ENCODE measurements at regions not wholly inside any gene's neighbourhood (a gene's known extent, or its start where the extent isn't known, plus 50 kb on each side); places are given as distances from the start of the nearest gene placed in this dataset.

DNA sequence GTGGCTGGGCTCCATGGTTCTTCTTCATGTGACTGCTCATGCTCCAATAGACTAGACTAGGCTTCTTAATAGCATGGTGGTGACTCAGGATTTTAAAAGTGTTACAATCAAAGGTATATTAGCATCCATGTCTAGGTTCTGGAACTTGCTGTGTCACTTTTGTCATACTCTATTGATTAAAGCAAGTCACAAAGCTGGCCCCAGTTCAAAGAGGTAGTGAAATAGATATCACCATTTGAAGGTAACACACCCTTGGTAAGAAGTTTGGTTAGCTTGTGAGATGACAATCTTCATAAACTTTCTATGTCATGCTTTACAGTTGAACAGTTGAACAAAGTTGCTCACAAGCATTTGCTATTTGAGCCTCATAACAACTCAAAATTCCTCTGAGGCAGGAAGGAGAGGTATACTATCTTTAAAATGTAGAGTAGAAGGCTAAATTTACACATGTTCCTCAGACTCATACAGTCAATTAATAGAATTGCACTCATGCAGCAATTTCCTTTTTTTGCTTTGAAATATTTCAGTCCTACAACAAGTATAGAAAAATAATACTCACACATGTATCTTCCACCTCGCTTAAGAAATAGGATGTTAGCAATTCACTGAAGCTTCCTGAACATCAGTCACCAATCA is 56.8 kb upstream of the TMEM252 start:
- Histone ChIP-seq H3K4me2 (ENCODE audit: insufficient read depth, low read length) (no peak overlapping the region), H2AFZ (ENCODE audit: low read depth, low read length) (no peak overlapping the region), H3K9me1 (replicated peaks; ENCODE audit: control insufficient read depth, extremely low read depth, insufficient read depth, low read length) (no peaks in the 10 kb centered on the region), H3K79me2 (ENCODE audit: control insufficient read depth, insufficient read depth, low read length) (no peaks in the 10 kb centered on the region), H3K9ac (replicated peaks; ENCODE audit: extremely low read depth, insufficient read depth, low read length) (no peak overlapping the region), H3K4me1 (ENCODE audit: control insufficient read depth, extremely low read depth, insufficient read depth, low read length) (no peaks in the 10 kb centered on the region), H3K4me3 (replicated peaks in 1 of 3; ENCODE audit: insufficient read depth in 1 of 3, low read depth in 1 of 3, low read length in 3 of 3) (no peak overlapping the region), H4K20me1 (replicated peaks; ENCODE audit: control insufficient read depth, extremely low read depth, insufficient read depth, low read length) (no peaks in the 10 kb centered on the region), H3K27ac (ENCODE audit: insufficient read depth, low read depth, low read length) (no peak overlapping the region), H3K36me3 (ENCODE audit: control insufficient read depth in 2 of 2, extremely low read depth in 1 of 2, insufficient read depth in 2 of 2, low read length in 2 of 2) (no peaks in the 10 kb centered on the region), H3K27me3 (ENCODE audit: control insufficient read depth in 2 of 2, insufficient read depth in 2 of 2, low read length in 2 of 2) (no peaks in the 10 kb centered on the region), H3K9me3 (replicated peaks; ENCODE audit: control insufficient read depth, insufficient read depth, low read length) (no peaks in the 10 kb centered on the region)
- intact Hi-C loops (cut with micrococcal nuclease) = no loop called here
- BruUV-seq (replicated peaks) = no TSS peak
- POLR2A ChIA-PET = no interaction called here
- DNase-seq (ENCODE audit: low read depth, low spot score) = no peak
- FAIRE-seq = no peak
- dilution Hi-C loops (cut with MboI; ENCODE audit: extremely low pct_ligation_motif_present, low sequenced_read_pairs) = no loop called here
- TF ChIP-seq GATA2 (IDR thresholded peaks at IDR 0.05; ENCODE audit: insufficient read depth, insufficient read length, low read depth, low read length) = no peak
- TF ChIP-seq, protein P1, sequence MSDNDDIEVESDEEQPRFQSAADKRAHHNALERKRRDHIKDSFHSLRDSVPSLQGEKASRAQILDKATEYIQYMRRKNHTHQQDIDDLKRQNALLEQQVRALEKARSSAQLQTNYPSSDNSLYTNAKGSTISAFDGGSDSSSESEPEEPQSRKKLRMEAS (IDR thresholded peaks at IDR 0.05; ENCODE audit: insufficient read depth, insufficient read length) = no peak
- TF ChIP-seq POLR2AphosphoS5 (IDR thresholded peaks at IDR 0.05; ENCODE audit: insufficient read depth, low read depth, low read length) = no peak
- no peak for TF ChIP-seq JUN (IDR thresholded peaks at IDR 0.05; ENCODE audit: borderline replicate concordance, insufficient read depth, insufficient read length, low read depth)
- no peak for TF ChIP-seq MYC (IDR thresholded peaks at IDR 0.05; ENCODE audit: low read depth, low read length)
- TF ChIP-seq FOS (IDR thresholded peaks at IDR 0.05; ENCODE audit: borderline replicate concordance, insufficient read depth, low read length) = no peak
- TF ChIP-seq, protein P2, sequence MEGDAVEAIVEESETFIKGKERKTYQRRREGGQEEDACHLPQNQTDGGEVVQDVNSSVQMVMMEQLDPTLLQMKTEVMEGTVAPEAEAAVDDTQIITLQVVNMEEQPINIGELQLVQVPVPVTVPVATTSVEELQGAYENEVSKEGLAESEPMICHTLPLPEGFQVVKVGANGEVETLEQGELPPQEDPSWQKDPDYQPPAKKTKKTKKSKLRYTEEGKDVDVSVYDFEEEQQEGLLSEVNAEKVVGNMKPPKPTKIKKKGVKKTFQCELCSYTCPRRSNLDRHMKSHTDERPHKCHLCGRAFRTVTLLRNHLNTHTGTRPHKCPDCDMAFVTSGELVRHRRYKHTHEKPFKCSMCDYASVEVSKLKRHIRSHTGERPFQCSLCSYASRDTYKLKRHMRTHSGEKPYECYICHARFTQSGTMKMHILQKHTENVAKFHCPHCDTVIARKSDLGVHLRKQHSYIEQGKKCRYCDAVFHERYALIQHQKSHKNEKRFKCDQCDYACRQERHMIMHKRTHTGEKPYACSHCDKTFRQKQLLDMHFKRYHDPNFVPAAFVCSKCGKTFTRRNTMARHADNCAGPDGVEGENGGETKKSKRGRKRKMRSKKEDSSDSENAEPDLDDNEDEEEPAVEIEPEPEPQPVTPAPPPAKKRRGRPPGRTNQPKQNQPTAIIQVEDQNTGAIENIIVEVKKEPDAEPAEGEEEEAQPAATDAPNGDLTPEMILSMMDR (IDR thresholded peaks at IDR 0.05; ENCODE audit: extremely low read depth in 1 of 2, insufficient read depth in 1 of 2, low read depth in 1 of 2, low read length in 2 of 2) = no peak
- TF ChIP-seq EZH2 (IDR thresholded peaks at IDR 0.05; ENCODE audit: borderline replicate concordance, low read depth, low read length, severe bottlenecking) = no peak
- TF ChIP-seq POLR2A (IDR thresholded peaks at IDR 0.05; ENCODE audit: low read depth, low read length) = no peak
- CTCF ChIA-PET = no interaction called here

Data from endothelial cell of umbilical vein (primary cell).